SK-N-SH (cell line): ENCODE measurements at regions not wholly inside any gene's neighbourhood (a gene's known extent, or its start where the extent isn't known, plus 50 kb on each side); places are given as distances from the start of the nearest gene placed in this dataset.
"Not testable (repeated sequence)": the region's sequence is repeated elsewhere in the genome, so short reads cannot be mapped to it uniquely, and the experiment has no call there.

Experiments used
- CTCF ChIA-PET: fragments of 300-600, 350-600 bp; formaldehyde crosslinking; extraction: SDS; loops from one replicate; lab custom pipeline; 2021; lab: Yijun Ruan, JAX
- POLR2A ChIA-PET: fragments of 350-600 bp; sonication (Branson Sonifier 250); formaldehyde crosslinking; extraction: SDS; loops from one replicate; lab custom pipeline; 2020; ENCODE audit warnings: antibody characterized with exemption, inconsistent platforms; lab: Yijun Ruan, JAX
- DNase-seq: peaks from one replicate; pipeline ENCODE4 v3.0.0; 2012
- H2AFZ ChIP-seq: fragments of 200-600 bp; sonication (generic); 2 replicates; pipeline ENCODE4 v1.8.1; 2016; ENCODE audit warnings: antibody characterized with exemption, mild to moderate bottlenecking, low read depth
- H3F3A ChIP-seq: fragments of 200-600 bp; sonication (generic); replicated peaks from 2 replicates; pipeline ENCODE3; 2016; ENCODE audit warnings: antibody characterized with exemption, mild to moderate bottlenecking; ENCODE audit not compliant: insufficient read depth
- H3K27ac ChIP-seq, 2 experiments: fragments of 200-500 bp in 1 of 2; fragments of 200-600 bp in 1 of 2; sonication (Bioruptor generic) in 1 of 2; sonication (generic), shearing (Covaris generic) in 1 of 2; 2 replicates each; pipeline versions ENCODE4 v1.5.1 to v1.6.1; 2014 to 2016; ENCODE audit warnings: low read depth in 2 of 2, inconsistent platforms in 1 of 2, low read length in 1 of 2, mild to moderate bottlenecking in 1 of 2, mixed read lengths in 1 of 2
- H3K27me3 ChIP-seq: fragments of 200-600 bp; sonication (generic), shearing (Covaris generic); 2 replicates; pipeline ENCODE4 v1.6.1; 2016; ENCODE audit warnings: mixed run types; ENCODE audit not compliant: insufficient read depth
- H3K36me3 ChIP-seq, 2 experiments: fragments of 200-500 bp in 1 of 2; fragments of 200-600 bp in 1 of 2; sonication (Bioruptor generic) in 1 of 2; sonication (generic) in 1 of 2; replicated peaks in 1 of 2; 2 replicates each; pipeline versions ENCODE3 to v1.5.1; 2014 to 2016; ENCODE audit warnings: low read length in 1 of 2, mild to moderate bottlenecking in 1 of 2; ENCODE audit not compliant: insufficient read depth in 2 of 2, control insufficient read depth in 1 of 2
- H3K4me1 ChIP-seq, 2 experiments: fragments of 200-500 bp in 1 of 2; fragments of 200-600 bp in 1 of 2; sonication (Bioruptor generic) in 1 of 2; sonication (generic), shearing (Covaris generic) in 1 of 2; 2 replicates each; pipeline versions ENCODE4 v1.5.1 to v1.6.1; 2014 to 2016; ENCODE audit warnings: low read depth in 1 of 2, low read length in 1 of 2, mixed run types in 1 of 2; ENCODE audit not compliant: insufficient read depth in 2 of 2, control insufficient read depth in 1 of 2
- H3K4me2 ChIP-seq: fragments of 200-600 bp; sonication (generic), shearing (Covaris generic); 2 replicates; pipeline ENCODE4 v1.6.1; 2017; ENCODE audit warnings: mixed run types
- H3K4me3 ChIP-seq, 2 experiments: fragments of 200-500 bp in 1 of 2; fragments of 200-600 bp in 1 of 2; sonication (Bioruptor generic) in 1 of 2; sonication (generic), shearing (Covaris generic) in 1 of 2; 2 replicates each; pipeline versions ENCODE4 v1.5.1 to v1.8.1; 2014 to 2016; ENCODE audit warnings: low read depth in 2 of 2, inconsistent platforms in 1 of 2, low read length in 1 of 2, mild to moderate bottlenecking in 1 of 2, mixed read lengths in 1 of 2, moderate library complexity in 1 of 2
- H3K79me2 ChIP-seq: fragments of 200-600 bp; sonication (generic); 2 replicates; pipeline ENCODE4 v1.8.1; 2017; ENCODE audit warnings: mild to moderate bottlenecking; ENCODE audit not compliant: insufficient read depth
- H3K9ac ChIP-seq: fragments of 200-600 bp; sonication (generic); 2 replicates; pipeline ENCODE4 v1.6.1; 2017; ENCODE audit warnings: mixed run types
- H3K9me2 ChIP-seq: fragments of 200-600 bp; sonication (generic); 2 replicates; pipeline ENCODE4 v1.6.1; 2017; ENCODE audit warnings: mixed run types
- H3K9me3 ChIP-seq: fragments of 200-600 bp; sonication (generic); 2 replicates; pipeline ENCODE4 v1.6.1; 2017; ENCODE audit warnings: mixed run types, mild to moderate bottlenecking, moderate library complexity
- H4K20me1 ChIP-seq: fragments of 200-600 bp; sonication (generic); 2 replicates; pipeline ENCODE4 v1.6.1; 2017; ENCODE audit warnings: mild to moderate bottlenecking, mixed run types; ENCODE audit not compliant: insufficient read depth
- EP300 ChIP-seq, 2 experiments: IDR thresholded peaks; 2 replicates each; pipeline versions ENCODE4 v1.4.0 to v1.6.1; 2012; ENCODE audit warnings: borderline replicate concordance in 1 of 2, low read depth in 1 of 2, low read length in 1 of 2
- FOSL2 ChIP-seq: IDR thresholded peaks from 2 replicates; pipeline ENCODE4 v1.4.0; 2012; ENCODE audit warnings: low read depth, mild to moderate bottlenecking, moderate library complexity, borderline replicate concordance
- FOXM1 ChIP-seq: IDR thresholded peaks from 2 replicates; pipeline ENCODE4 v1.4.0; 2012; ENCODE audit warnings: low read depth, mild to moderate bottlenecking
- JUND ChIP-seq: IDR thresholded peaks from 2 replicates; pipeline ENCODE4 v1.4.0; 2012
- NFIC ChIP-seq: IDR thresholded peaks from 2 replicates; pipeline ENCODE4 v1.4.0; 2012; ENCODE audit warnings: borderline replicate concordance
- NRF1 ChIP-seq: IDR thresholded peaks from 2 replicates; pipeline ENCODE4 v1.6.1; 2012; ENCODE audit warnings: low read depth, mild to moderate bottlenecking, low read length
- POLR2AphosphoS5 ChIP-seq: IDR thresholded peaks from 2 replicates; pipeline ENCODE4 v1.6.1; 2012; ENCODE audit warnings: low read depth, low read length
- RAD21 ChIP-seq: IDR thresholded peaks from 2 replicates; pipeline ENCODE4 v1.6.1; 2012; ENCODE audit warnings: mild to moderate bottlenecking, low read length
- RXRA ChIP-seq: IDR thresholded peaks from 2 replicates; pipeline ENCODE4 v1.4.0; 2012; ENCODE audit warnings: low read depth, mild to moderate bottlenecking, borderline replicate concordance
- SIN3A ChIP-seq: IDR thresholded peaks from 2 replicates; pipeline ENCODE4 v1.6.1; 2012; ENCODE audit warnings: low read depth, mild to moderate bottlenecking, low read length, moderate library complexity, borderline replicate concordance
- SMC3 ChIP-seq: IDR thresholded peaks from 2 replicates; pipeline ENCODE4 v1.6.1; 2012; ENCODE audit warnings: low read depth, low read length, improper control_type of control experiment
- TAF1 ChIP-seq: IDR thresholded peaks from 2 replicates; pipeline ENCODE4 v1.6.1; 2012; ENCODE audit warnings: low read depth, mild to moderate bottlenecking, low read length, moderate library complexity, borderline replicate concordance
- TCF12 ChIP-seq: IDR thresholded peaks from 2 replicates; pipeline ENCODE4 v1.4.0; 2012
- TEAD4 ChIP-seq: IDR thresholded peaks from 2 replicates; pipeline ENCODE4 v1.4.0; 2012; ENCODE audit warnings: mild to moderate bottlenecking, borderline replicate concordance; ENCODE audit not compliant: insufficient read depth
- WGBS: methylation state at CpG from one replicate; pipeline ENCODE4 v1.1.6; 2017; ENCODE audit warnings: low lambda C conversion rate; 5-methylcytosine and 5-hydroxymethylcytosine counted together
- TF ChIP-seq, protein P1 (sequence below): fragments of 150-350 bp; IDR thresholded peaks from 2 replicates; pipeline ENCODE4 v1.6.1; 2016; ENCODE audit warnings: mild to moderate bottlenecking, low read depth, low read length
- TF ChIP-seq, protein P2 (sequence below): IDR thresholded peaks from 2 replicates; pipeline ENCODE4 v1.4.0; 2012; ENCODE audit warnings: low read depth
- TF ChIP-seq, protein P3 (sequence below): IDR thresholded peaks from 2 replicates; pipeline ENCODE4; 2012

DNA sequence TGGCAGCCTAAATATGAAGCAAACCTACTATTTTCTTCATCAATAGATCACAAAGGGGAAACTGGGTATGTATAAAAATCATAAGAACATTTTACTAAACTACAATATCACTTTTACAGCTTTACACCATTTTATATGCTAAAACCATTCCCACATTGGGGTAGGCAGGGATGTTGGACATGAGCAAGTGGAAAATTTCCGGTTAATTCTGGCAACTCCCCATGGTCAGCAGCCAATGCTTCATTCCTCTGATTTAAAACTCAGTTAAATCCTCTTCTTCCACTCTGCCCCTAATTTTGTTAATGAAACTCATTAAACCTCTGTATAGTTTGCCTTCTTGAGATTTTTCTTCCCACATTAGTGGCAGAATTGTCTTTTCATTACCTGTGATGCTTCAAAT, 552.5 kb upstream of the NECTIN3 start:
- no peak overlapping the region for H2AFZ ChIP-seq
- no peak overlapping the region for H3K27ac ChIP-seq
- H3F3A ChIP-seq, result peaks cover 11% of the 10 kb centered on the region
- DNase-seq, result no peak
- H3K36me3 ChIP-seq, result no peaks in the 10 kb centered on the region
- no peak overlapping the region for H3K4me2 ChIP-seq
- no peak for TF ChIP-seq SMC3
- TF ChIP-seq, protein P1, sequence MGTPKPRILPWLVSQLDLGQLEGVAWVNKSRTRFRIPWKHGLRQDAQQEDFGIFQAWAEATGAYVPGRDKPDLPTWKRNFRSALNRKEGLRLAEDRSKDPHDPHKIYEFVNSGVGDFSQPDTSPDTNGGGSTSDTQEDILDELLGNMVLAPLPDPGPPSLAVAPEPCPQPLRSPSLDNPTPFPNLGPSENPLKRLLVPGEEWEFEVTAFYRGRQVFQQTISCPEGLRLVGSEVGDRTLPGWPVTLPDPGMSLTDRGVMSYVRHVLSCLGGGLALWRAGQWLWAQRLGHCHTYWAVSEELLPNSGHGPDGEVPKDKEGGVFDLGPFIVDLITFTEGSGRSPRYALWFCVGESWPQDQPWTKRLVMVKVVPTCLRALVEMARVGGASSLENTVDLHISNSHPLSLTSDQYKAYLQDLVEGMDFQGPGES, result no peak
- TF ChIP-seq, protein P2, sequence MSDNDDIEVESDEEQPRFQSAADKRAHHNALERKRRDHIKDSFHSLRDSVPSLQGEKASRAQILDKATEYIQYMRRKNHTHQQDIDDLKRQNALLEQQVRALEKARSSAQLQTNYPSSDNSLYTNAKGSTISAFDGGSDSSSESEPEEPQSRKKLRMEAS, result no peak
- no peak for TF ChIP-seq FOXM1
- no peak for TF ChIP-seq TAF1
- TF ChIP-seq, protein P3, sequence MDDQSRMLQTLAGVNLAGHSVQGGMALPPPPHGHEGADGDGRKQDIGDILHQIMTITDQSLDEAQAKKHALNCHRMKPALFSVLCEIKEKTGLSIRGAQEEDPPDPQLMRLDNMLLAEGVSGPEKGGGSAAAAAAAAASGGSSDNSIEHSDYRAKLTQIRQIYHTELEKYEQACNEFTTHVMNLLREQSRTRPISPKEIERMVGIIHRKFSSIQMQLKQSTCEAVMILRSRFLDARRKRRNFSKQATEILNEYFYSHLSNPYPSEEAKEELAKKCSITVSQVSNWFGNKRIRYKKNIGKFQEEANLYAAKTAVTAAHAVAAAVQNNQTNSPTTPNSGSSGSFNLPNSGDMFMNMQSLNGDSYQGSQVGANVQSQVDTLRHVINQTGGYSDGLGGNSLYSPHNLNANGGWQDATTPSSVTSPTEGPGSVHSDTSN, result no peak
- no peak for TF ChIP-seq SIN3A
- no peak for TF ChIP-seq NRF1
- TF ChIP-seq, all 33 proteins: peak for 0
- H3K79me2 ChIP-seq, result no peaks in the 10 kb centered on the region
- no peaks in the 10 kb centered on the region for H4K20me1 ChIP-seq
- H3K9me2 ChIP-seq, result no peaks in the 10 kb centered on the region
- no peak overlapping the region for H3K4me3 ChIP-seq
- WGBS, result 100% methylated on average over 1 of the region's 1 CpG
- H3K9me3 ChIP-seq, result no peaks in the 10 kb centered on the region
- ChIA-PET CTCF (no interaction called here), POLR2A (no interaction called here)
- no peak overlapping the region for H3K9ac ChIP-seq
- no peaks in the 10 kb centered on the region for H3K27me3 ChIP-seq
- no peaks in the 10 kb centered on the region for H3K4me1 ChIP-seq

DNA sequence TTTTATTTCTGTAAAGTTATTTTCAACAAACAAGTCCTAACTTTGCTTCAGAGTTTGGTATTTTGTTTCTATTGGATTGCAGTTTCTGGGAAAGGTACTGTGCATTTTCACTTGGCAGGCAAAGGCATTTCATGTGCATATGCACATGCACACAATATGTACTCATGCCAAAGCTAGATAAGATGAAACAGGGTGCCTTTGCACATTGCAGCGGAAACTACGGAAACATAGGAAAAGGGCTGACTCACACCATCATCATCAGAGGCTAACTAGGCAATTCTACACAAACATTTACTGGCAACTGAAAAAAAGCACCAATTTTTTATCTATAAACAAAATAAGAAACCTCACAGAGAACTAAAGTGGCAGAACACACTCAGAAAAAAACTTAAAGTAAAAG, 550.6 kb upstream of the NECTIN3 start:
- no peak overlapping the region for H3K4me3 ChIP-seq
- ChIA-PET CTCF (no interaction called here), POLR2A (no interaction called here)
- H4K20me1 ChIP-seq, result no peaks in the 10 kb centered on the region
- H3K27me3 ChIP-seq, result no peaks in the 10 kb centered on the region
- DNase-seq, result no peak
- peak overlapping the region; percentile 65 for H2AFZ ChIP-seq
- H3F3A ChIP-seq, result peaks cover 14% of the 10 kb centered on the region
- no peaks in the 10 kb centered on the region for H3K36me3 ChIP-seq
- 8% methylated on average over 2 of the region's 2 CpGs for WGBS
- TF ChIP-seq FOSL2 (peak; percentile 80), SIN3A (no peak), TCF12 (peak; percentile 77), EP300 (IDR thresholded peaks at IDR 0.05; ENCODE audit: borderline replicate concordance in 1 of 2, low read depth in 1 of 2, low read length in 1 of 2) (no peak; a peak in 1 of 4 replicates), POLR2AphosphoS5 (peak; percentile 19; the same call in 1 of the 2 replicates), RAD21 (no peak), JUND (peak; percentile 81), RXRA (peak; percentile 29; the same call in 1 of the 2 replicates), TEAD4 (0 out of 2 replicates have a peak, but pooled peaks have one; percentile 26), NFIC (peak; percentile 80)
- TF ChIP-seq, protein P2, result peak; percentile 57; the same call in 1 of the 2 replicates
- peak overlapping the region in 1 of 2 experiments; percentile 81; a peak in 2 of 4 replicates for H3K27ac ChIP-seq
- H3K9me3 ChIP-seq, result no peaks in the 10 kb centered on the region
- H3K9me2 ChIP-seq, result no peaks in the 10 kb centered on the region
- H3K4me2 ChIP-seq, result 0 out of 2 replicates have a peak overlapping the region, but pooled peaks have one; percentile 9
- H3K79me2 ChIP-seq, result no peaks in the 10 kb centered on the region
- H3K9ac ChIP-seq, result peak overlapping the region; percentile 36; the same call in 1 of the 2 replicates
- H3K4me1 ChIP-seq, result no peaks in the 10 kb centered on the region

DNA sequence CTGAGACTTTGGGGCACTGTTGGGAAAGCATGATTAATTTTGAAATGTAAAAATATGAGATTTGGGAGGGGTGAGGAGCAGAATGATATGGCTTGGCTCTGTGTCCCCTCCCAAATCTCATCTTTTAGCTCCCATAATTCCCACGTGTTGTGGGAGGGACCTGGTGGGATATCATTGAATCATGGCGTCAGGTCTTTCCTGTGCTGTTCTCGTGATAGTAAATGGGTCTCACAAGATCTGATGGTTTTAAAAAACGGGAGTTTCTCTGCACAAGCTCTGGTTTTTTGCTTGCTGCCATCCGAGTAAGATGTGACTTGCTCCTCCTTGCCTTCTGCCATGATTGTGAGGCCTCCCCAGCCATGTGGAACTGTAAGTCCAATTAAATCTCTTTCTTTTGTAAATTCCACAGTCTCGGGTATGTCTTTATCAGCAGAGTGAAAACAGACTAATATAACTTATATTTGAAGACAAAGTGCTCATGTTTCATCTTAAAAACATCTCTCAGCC, 546.0 kb upstream of the NECTIN3 start:
- H3K4me2 ChIP-seq, H3K4me3 ChIP-seq, H3K79me2 ChIP-seq, H3K9me3 ChIP-seq, H2AFZ ChIP-seq, H3K27me3 ChIP-seq, H3K9ac ChIP-seq, DNase-seq, H4K20me1 ChIP-seq, H3K36me3 ChIP-seq, H3K9me2 ChIP-seq, CTCF ChIA-PET, POLR2A ChIA-PET: not testable (repeated sequence)
- H3K27ac ChIP-seq, result 0 out of 4 replicates have a peak overlapping the region, but pooled peaks of 1 of the 2 experiments have one; percentile 88
- peaks cover 0 to 11% of the 10 kb centered on the region in 2 experiments; a peak in 2 of 4 replicates for H3K4me1 ChIP-seq
- H3F3A ChIP-seq, result peaks cover 34% of the 10 kb centered on the region
- WGBS, result 78% methylated on average over 6 of the region's 6 CpGs
